PC-3 (cell line): ENCODE measurements at regions not wholly inside any gene's neighbourhood (a gene's known extent, or its start where the extent isn't known, plus 50 kb on each side); places are given as distances from the start of the nearest gene placed in this dataset.

Source experiments
- EZH2 ChIP-seq: fragments of 300-600 bp; sonication (generic); IDR thresholded peaks from one replicate; pipeline ENCODE4 v1.6.1; 2017; ENCODE audit warnings: antibody characterized with exemption, mild to moderate bottlenecking, low read length; ENCODE audit not compliant: unreplicated experiment
- EZH2phosphoT487 ChIP-seq: fragments of 300-600 bp; sonication (generic); IDR thresholded peaks from 2 replicates; pipeline ENCODE4 v1.6.1; 2018; ENCODE audit warnings: mild to moderate bottlenecking, antibody characterized with exemption, low read length, borderline replicate concordance
- TF ChIP-seq, protein P1 (sequence below): fragments of 300-600 bp; sonication (generic); conservative IDR thresholded peaks from 2 replicates; pipeline ENCODE4 v1.5.1; 2017; ENCODE audit warnings: antibody characterized with exemption, low read depth, mild to moderate bottlenecking, low read length

- TF ChIP-seq EZH2phosphoT487 (no peak), EZH2 (no peak)
- TF ChIP-seq, protein P1, sequence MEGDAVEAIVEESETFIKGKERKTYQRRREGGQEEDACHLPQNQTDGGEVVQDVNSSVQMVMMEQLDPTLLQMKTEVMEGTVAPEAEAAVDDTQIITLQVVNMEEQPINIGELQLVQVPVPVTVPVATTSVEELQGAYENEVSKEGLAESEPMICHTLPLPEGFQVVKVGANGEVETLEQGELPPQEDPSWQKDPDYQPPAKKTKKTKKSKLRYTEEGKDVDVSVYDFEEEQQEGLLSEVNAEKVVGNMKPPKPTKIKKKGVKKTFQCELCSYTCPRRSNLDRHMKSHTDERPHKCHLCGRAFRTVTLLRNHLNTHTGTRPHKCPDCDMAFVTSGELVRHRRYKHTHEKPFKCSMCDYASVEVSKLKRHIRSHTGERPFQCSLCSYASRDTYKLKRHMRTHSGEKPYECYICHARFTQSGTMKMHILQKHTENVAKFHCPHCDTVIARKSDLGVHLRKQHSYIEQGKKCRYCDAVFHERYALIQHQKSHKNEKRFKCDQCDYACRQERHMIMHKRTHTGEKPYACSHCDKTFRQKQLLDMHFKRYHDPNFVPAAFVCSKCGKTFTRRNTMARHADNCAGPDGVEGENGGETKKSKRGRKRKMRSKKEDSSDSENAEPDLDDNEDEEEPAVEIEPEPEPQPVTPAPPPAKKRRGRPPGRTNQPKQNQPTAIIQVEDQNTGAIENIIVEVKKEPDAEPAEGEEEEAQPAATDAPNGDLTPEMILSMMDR, result no peak
These were observed 72.0 kb upstream of the JAG1 start for GRCh38 chr20:10745790-10746189.
